ENCODE measurements at regions not wholly inside any gene's neighbourhood (a gene's known extent, or its start where the extent isn't known, plus 50 kb on each side); places are given as distances from the start of the nearest gene placed in this dataset.

DNA sequence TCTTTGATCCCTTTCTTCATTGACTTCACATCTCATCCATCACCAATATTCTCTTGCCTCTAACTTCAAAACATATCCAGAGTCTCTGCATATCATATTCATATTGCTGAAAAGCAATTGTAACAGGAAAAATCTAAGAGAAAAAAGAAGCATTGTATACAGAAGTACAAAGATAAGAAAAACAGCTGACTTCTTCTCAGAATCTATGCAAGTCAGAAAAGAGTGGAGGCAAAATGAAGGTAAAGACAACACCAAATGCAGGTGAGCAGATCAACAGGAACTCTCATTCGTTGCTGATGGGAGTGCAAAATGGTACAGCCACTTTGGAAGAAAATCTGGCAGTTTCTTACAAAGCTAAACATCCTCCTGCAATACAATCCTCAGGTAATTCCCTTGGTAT, 155.6 kb downstream of the PHF2 start:
- no peak for DNase-seq (ENCODE audit: low read depth)
- no peak overlapping the region for H3K4me3 ChIP-seq (ENCODE audit: control insufficient read depth, low read depth, low read length)
- no peak for TF ChIP-seq CTCF (IDR thresholded peaks at IDR 0.05; ENCODE audit: control insufficient read depth, insufficient read depth, low read depth, low read length, missing control alignments)

- no peak for TF ChIP-seq CTCF (IDR thresholded peaks at IDR 0.05; ENCODE audit: control insufficient read depth, insufficient read depth, low read depth, low read length, missing control alignments)
- no peak for DNase-seq (ENCODE audit: low read depth)
- H3K4me3 ChIP-seq (ENCODE audit: control insufficient read depth, low read depth, low read length): no peak overlapping the region
Measured at GRCh38 chr9:93730648-93731047, 154.3 kb downstream of the PHF2 start.

GRCh38 chr9:93730217-93730616, 153.8 kb downstream of the PHF2 start:
- no peak for DNase-seq (ENCODE audit: low read depth)
- H3K4me3 ChIP-seq (ENCODE audit: control insufficient read depth, low read depth, low read length): no peak overlapping the region
- no peak for TF ChIP-seq CTCF (IDR thresholded peaks at IDR 0.05; ENCODE audit: control insufficient read depth, insufficient read depth, low read depth, low read length, missing control alignments)

All from AG09309 (cell line).